Parathyroid adenoma (tissue), 2 donors: ENCODE measurements at regions not wholly inside any gene's neighbourhood (a gene's known extent, or its start where the extent isn't known, plus 50 kb on each side); places are given as distances from the start of the nearest gene placed in this dataset.
"Not testable (repeated sequence)": the region's sequence is repeated elsewhere in the genome, so short reads cannot be mapped to it uniquely, and the experiment has no call there.

Experiments used
- H2AFZ ChIP-seq: fragments of 300-600 bp; sonication (generic); one replicate; pipeline ENCODE4 v1.7.0; 2017; ENCODE audit warnings: antibody characterized with exemption, mild to moderate bottlenecking
- H3K27ac ChIP-seq: fragments of 300-600 bp; sonication (generic); one replicate; pipeline ENCODE4 v1.7.0; 2017
- H3K27me3 ChIP-seq: fragments of 300-600 bp; sonication (generic); one replicate; pipeline ENCODE4 v1.7.0; 2017; ENCODE audit warnings: low read length; ENCODE audit not compliant: control insufficient read depth, insufficient read depth
- H3K36me3 ChIP-seq: fragments of 300-600 bp; sonication (generic); one replicate; pipeline ENCODE4 v1.7.0; 2017; ENCODE audit warnings: low read length; ENCODE audit not compliant: control insufficient read depth, insufficient read depth
- H3K4me1 ChIP-seq: fragments of 300-600 bp; sonication (generic); one replicate; pipeline ENCODE4 v1.7.0; 2017; ENCODE audit warnings: control low read depth
- H3K4me2 ChIP-seq: fragments of 300-600 bp; sonication (generic); one replicate; pipeline ENCODE4 v1.7.0; 2017; ENCODE audit warnings: low read length
- H3K4me3 ChIP-seq: fragments of 300-600 bp; sonication (generic); one replicate; pipeline ENCODE4 v1.7.0; 2017; ENCODE audit warnings: low read depth, low read length
- H3K79me2 ChIP-seq: fragments of 300-600 bp; sonication (generic); one replicate; pipeline ENCODE4 v1.7.0; 2017; ENCODE audit warnings: control low read depth
- H3K9ac ChIP-seq: fragments of 300-600 bp; sonication (generic); one replicate; pipeline ENCODE4 v1.7.0; 2017; ENCODE audit warnings: mild to moderate bottlenecking
- H3K9me3 ChIP-seq: fragments of 300-600 bp; sonication (generic); one replicate; pipeline ENCODE4 v1.7.0; 2017; ENCODE audit warnings: low read length; ENCODE audit not compliant: control insufficient read depth
- CTCF ChIP-seq: fragments of 300-600 bp; sonication (generic); IDR thresholded peaks from one replicate; pipeline ENCODE4 v1.7.0; 2017; ENCODE audit warnings: antibody characterized with exemption, mild to moderate bottlenecking
- donor health status: primary hyperparathyroidism.

- no peaks in the 10 kb centered on the region for H3K9me3 ChIP-seq
- no peaks in the 10 kb centered on the region for H3K36me3 ChIP-seq
- no peak for TF ChIP-seq CTCF
- no peak overlapping the region for H3K9ac ChIP-seq
- no peaks in the 10 kb centered on the region for H3K27me3 ChIP-seq
- no peak overlapping the region for H3K4me3 ChIP-seq
- H3K27ac ChIP-seq: no peak overlapping the region
- H2AFZ ChIP-seq: no peak overlapping the region
- H3K4me2 ChIP-seq: no peak overlapping the region
- no peaks in the 10 kb centered on the region for H3K79me2 ChIP-seq
- no peaks in the 10 kb centered on the region for H3K4me1 ChIP-seq
Observed at GRCh38 chr5:105872569-105873270, 1798.0 kb downstream of the EFNA5 start.

- no peaks in the 10 kb centered on the region for H3K4me1 ChIP-seq
- no peak overlapping the region for H3K4me3 ChIP-seq
- no peak overlapping the region for H3K27ac ChIP-seq
- H2AFZ ChIP-seq: no peak overlapping the region
- H3K36me3 ChIP-seq: no peaks in the 10 kb centered on the region
- no peaks in the 10 kb centered on the region for H3K9me3 ChIP-seq
- H3K9ac ChIP-seq: no peak overlapping the region
- TF ChIP-seq CTCF: no peak
- H3K79me2 ChIP-seq: no peaks in the 10 kb centered on the region
- no peak overlapping the region for H3K4me2 ChIP-seq
- H3K27me3 ChIP-seq: no peaks in the 10 kb centered on the region
Observed at GRCh38 chr5:105868038-105868780, 1802.5 kb downstream of the EFNA5 start.

GRCh38 chr5:105865834-105866233, 1804.9 kb downstream of the EFNA5 start:
- Histone ChIP-seq H3K27ac (no peak overlapping the region), H3K9ac (no peak overlapping the region), H3K4me3 (no peak overlapping the region), H3K27me3 (no peaks in the 10 kb centered on the region), H3K79me2 (no peaks in the 10 kb centered on the region), H3K9me3 (no peaks in the 10 kb centered on the region), H2AFZ (no peak overlapping the region), H3K4me1 (no peaks in the 10 kb centered on the region), H3K4me2 (no peak overlapping the region), H3K36me3 (no peaks in the 10 kb centered on the region)
- TF ChIP-seq CTCF: no peak

GRCh38 chr5:105859350-105859749, 1811.4 kb downstream of the EFNA5 start:
- H3K9me3 ChIP-seq, H3K4me3 ChIP-seq, H3K27me3 ChIP-seq, H3K9ac ChIP-seq, H3K79me2 ChIP-seq, H3K36me3 ChIP-seq, H3K4me2 ChIP-seq, H3K4me1 ChIP-seq, H2AFZ ChIP-seq, H3K27ac ChIP-seq: not testable (repeated sequence)

GRCh38 chr5:105849701-105850100, 1821.0 kb downstream of the EFNA5 start:
- H3K4me1 ChIP-seq: no peaks in the 10 kb centered on the region
- H3K79me2 ChIP-seq: no peaks in the 10 kb centered on the region
- no peak overlapping the region for H2AFZ ChIP-seq
- no peaks in the 10 kb centered on the region for H3K9me3 ChIP-seq
- no peaks in the 10 kb centered on the region for H3K27me3 ChIP-seq
- H3K27ac ChIP-seq: no peak overlapping the region
- H3K36me3 ChIP-seq: no peaks in the 10 kb centered on the region
- no peak for TF ChIP-seq CTCF
- no peak overlapping the region for H3K9ac ChIP-seq
- H3K4me3 ChIP-seq: no peak overlapping the region
- no peak overlapping the region for H3K4me2 ChIP-seq
